ENCODE measurements at regions not wholly inside any gene's neighbourhood (a gene's known extent, or its start where the extent isn't known, plus 50 kb on each side); places are given as distances from the start of the nearest gene placed in this dataset.
"Not testable (repeated sequence)": the region's sequence is repeated elsewhere in the genome, so short reads cannot be mapped to it uniquely, and the experiment has no call there.

- TF ChIP-seq CTCF (IDR thresholded peaks at IDR 0.05; ENCODE audit: insufficient read depth, missing control alignments) = no peak
- no peak for FAIRE-seq
- no peak for DNase-seq (ENCODE audit: insufficient read length, low spot score)
Observed at GRCh38 chr5:3451961-3452360, 143.7 kb upstream of the IRX1 start.

GRCh38 chr5:3449481-3449880, 146.2 kb upstream of the IRX1 start:
- DNase-seq (ENCODE audit: insufficient read length, low spot score) (no peak), FAIRE-seq (no peak)
- no peak for TF ChIP-seq CTCF (IDR thresholded peaks at IDR 0.05; ENCODE audit: insufficient read depth, missing control alignments)

GRCh38 chr5:3446410-3446809, 149.2 kb upstream of the IRX1 start:
- no peak for TF ChIP-seq CTCF (IDR thresholded peaks at IDR 0.05; ENCODE audit: insufficient read depth, missing control alignments)
- DNase-seq (ENCODE audit: insufficient read length, low spot score) = no peak
- no peak for FAIRE-seq

- not testable (repeated sequence) for FAIRE-seq; DNase-seq (ENCODE audit: insufficient read length, low spot score)
Observed at GRCh38 chr5:3445517-3445916, 150.1 kb upstream of the IRX1 start.

GRCh38 chr5:3432135-3432534, 163.5 kb upstream of the IRX1 start:
- no peak for FAIRE-seq
- no peak for TF ChIP-seq CTCF (IDR thresholded peaks at IDR 0.05; ENCODE audit: insufficient read depth, missing control alignments)
- DNase-seq (ENCODE audit: insufficient read length, low spot score) = no peak

GRCh38 chr5:3430691-3431090, 164.9 kb upstream of the IRX1 start:
- no peak for TF ChIP-seq CTCF (IDR thresholded peaks at IDR 0.05; ENCODE audit: insufficient read depth, missing control alignments)
- FAIRE-seq (no peak), DNase-seq (ENCODE audit: insufficient read length, low spot score) (no peak)

- TF ChIP-seq CTCF (IDR thresholded peaks at IDR 0.05; ENCODE audit: insufficient read depth, missing control alignments) = no peak
- DNase-seq (ENCODE audit: insufficient read length, low spot score) = no peak
- no peak for FAIRE-seq
Observed at GRCh38 chr5:3429962-3430361, 165.7 kb upstream of the IRX1 start.

- FAIRE-seq = no peak
- no peak for DNase-seq (ENCODE audit: insufficient read length, low spot score)
- no peak for TF ChIP-seq CTCF (IDR thresholded peaks at IDR 0.05; ENCODE audit: insufficient read depth, missing control alignments)
Observed at GRCh38 chr5:3428334-3428733, 167.3 kb upstream of the IRX1 start.
